Neuronal stem cell (in vitro differentiated cells): ENCODE measurements at regions not wholly inside any gene's neighbourhood (a gene's known extent, or its start where the extent isn't known, plus 50 kb on each side); places are given as distances from the start of the nearest gene placed in this dataset.

Source experiments
- DNase-seq: peaks from one replicate; pipeline ENCODE4 v3.0.0-alpha.2; 2013; ENCODE audit warnings: low spot score
- H2AFZ ChIP-seq: one replicate; pipeline ENCODE4 v1.6.1; 2013; ENCODE audit warnings: mild to moderate bottlenecking, low read length, inconsistent platforms
- H2AK5ac ChIP-seq: 2 replicates; pipeline ENCODE4 v1.6.1; 2013; ENCODE audit warnings: low read depth, mild to moderate bottlenecking, inconsistent platforms, low read length, moderate library complexity, mixed read lengths
- H2BK120ac ChIP-seq: 2 replicates; pipeline ENCODE4 v1.6.1; 2013; ENCODE audit warnings: low read depth, mild to moderate bottlenecking, inconsistent platforms, low read length, moderate library complexity, mixed read lengths
- H2BK12ac ChIP-seq: one replicate; pipeline ENCODE4 v1.6.1; 2013; ENCODE audit warnings: low read length, inconsistent platforms
- H2BK15ac ChIP-seq: 2 replicates; pipeline ENCODE4 v1.6.1; 2013; ENCODE audit warnings: mild to moderate bottlenecking, low read length, inconsistent platforms, mixed read lengths
- H2BK5ac ChIP-seq: one replicate; pipeline ENCODE4 v1.6.1; 2013; ENCODE audit warnings: inconsistent platforms, mild to moderate bottlenecking, low read length, moderate library complexity
- H3K14ac ChIP-seq: one replicate; pipeline ENCODE4 v1.6.1; 2013; ENCODE audit warnings: low read length, inconsistent platforms
- H3K18ac ChIP-seq: 2 replicates; pipeline ENCODE4 v1.6.1; 2013; ENCODE audit warnings: low read length, inconsistent platforms
- H3K23ac ChIP-seq: 2 replicates; pipeline ENCODE4 v1.6.1; 2013; ENCODE audit warnings: low read depth, mild to moderate bottlenecking, mixed read lengths, low read length, inconsistent platforms; ENCODE audit not compliant: poor library complexity
- H3K27ac ChIP-seq: replicated peaks from 3 replicates; pipeline ENCODE4 v1.5.1; 2013; ENCODE audit warnings: low read length, inconsistent platforms
- H3K27me3 ChIP-seq, 3 experiments: 2 replicates each; pipeline ENCODE4 v1.6.1; 2013; ENCODE audit warnings: low read length in 3 of 3, mild to moderate bottlenecking in 2 of 3, inconsistent platforms in 1 of 3, low read depth in 1 of 3, mixed read lengths in 1 of 3, moderate library complexity in 1 of 3; ENCODE audit not compliant: control insufficient read depth in 3 of 3, insufficient read depth in 3 of 3
- H3K36me3 ChIP-seq, 2 donors: replicated peaks in 1 of 2; 2 replicates each; pipeline ENCODE4 v1.6.1; 2013; ENCODE audit warnings: low read length in 2 of 2; ENCODE audit not compliant: control insufficient read depth in 2 of 2, insufficient read depth in 2 of 2
- H3K4ac ChIP-seq: 2 replicates; pipeline ENCODE4 v1.6.1; 2013; ENCODE audit warnings: inconsistent platforms, mild to moderate bottlenecking, low read length, moderate library complexity
- H3K4me1 ChIP-seq, 2 donors: 1 replicate in 1 of 2; 2 replicates in 1 of 2; pipeline ENCODE4 v1.6.1; 2013; ENCODE audit warnings: low read length in 2 of 2, low read depth in 1 of 2; ENCODE audit not compliant: control insufficient read depth in 2 of 2, insufficient read depth in 1 of 2
- H3K4me2 ChIP-seq: one replicate; pipeline ENCODE4 v1.6.1; 2013; ENCODE audit warnings: mild to moderate bottlenecking, low read length, inconsistent platforms; ENCODE audit not compliant: insufficient read depth, poor library complexity, severe bottlenecking
- H3K4me3 ChIP-seq, 2 donors: 2 replicates each; pipeline ENCODE4 v1.5.1; 2013; ENCODE audit warnings: low read length in 2 of 2, mild to moderate bottlenecking in 2 of 2, inconsistent platforms in 1 of 2, moderate library complexity in 1 of 2
- H3K79me1 ChIP-seq: one replicate; pipeline ENCODE4 v1.6.1; 2013; ENCODE audit warnings: low read depth, mild to moderate bottlenecking, inconsistent platforms, low read length, moderate library complexity
- H3K9ac ChIP-seq: one replicate; pipeline ENCODE4 v1.6.1; 2013; ENCODE audit warnings: mild to moderate bottlenecking, low read depth, low read length, inconsistent platforms; ENCODE audit not compliant: poor library complexity
- H3K9me3 ChIP-seq, 2 donors: replicated peaks in 1 of 2; 2 replicates each; pipeline versions ENCODE3 to v1.6.1; 2013; ENCODE audit warnings: low read length in 2 of 2, mild to moderate bottlenecking in 2 of 2, inconsistent platforms in 1 of 2, low read depth in 1 of 2, mixed read lengths in 1 of 2, moderate library complexity in 1 of 2; ENCODE audit not compliant: control insufficient read depth in 2 of 2, insufficient read depth in 1 of 2
- H4K8ac ChIP-seq: one replicate; pipeline ENCODE4 v1.6.1; 2013; ENCODE audit warnings: low read depth, mild to moderate bottlenecking, inconsistent platforms, low read length, moderate library complexity
- H4K91ac ChIP-seq: one replicate; pipeline ENCODE4 v1.6.1; 2013; ENCODE audit warnings: low read length, low read depth, mild to moderate bottlenecking, inconsistent platforms; ENCODE audit not compliant: poor library complexity
- WGBS, 2 donors: extraction: QIAGEN DNeasy Blood & Tissue Kit; methylation state at CpG; one replicate each; pipeline ENCODE4 v1.1.7; 2013; ENCODE audit warnings: missing lambda C conversion rate in 2 of 2, mixed read lengths in 1 of 2; ENCODE audit not compliant: insufficient read length in 2 of 2, insufficient replicate concordance in 1 of 2; ENCODE audit errors: extremely low coverage in 2 of 2; 5-methylcytosine and 5-hydroxymethylcytosine counted together

GRCh38 chr3:164179110-164179774 is 899.1 kb downstream of the SI start:
- no peaks in the 10 kb centered on the region for H3K36me3 ChIP-seq
- H3K14ac ChIP-seq: no peak overlapping the region
- H2BK12ac ChIP-seq: no peak overlapping the region
- H3K4me3 ChIP-seq: no peak overlapping the region
- no peak overlapping the region for H2BK5ac ChIP-seq
- H3K4me1 ChIP-seq: no peaks in the 10 kb centered on the region
- no peak overlapping the region for H3K27ac ChIP-seq
- no peak overlapping the region for H2AK5ac ChIP-seq
- H3K4me2 ChIP-seq: no peak overlapping the region
- DNase-seq: no peak
- H2BK15ac ChIP-seq: no peak overlapping the region
- no peaks in the 10 kb centered on the region for H3K79me1 ChIP-seq
- no peak overlapping the region for H3K9ac ChIP-seq
- H3K4ac ChIP-seq: no peak overlapping the region
- no peak overlapping the region for H4K8ac ChIP-seq
- H2AFZ ChIP-seq: no peak overlapping the region
- no peak overlapping the region for H2BK120ac ChIP-seq
- H3K23ac ChIP-seq: no peak overlapping the region
- peaks cover 0 to 2% of the 10 kb centered on the region in 2 donors for H3K9me3 ChIP-seq
- H3K18ac ChIP-seq: no peak overlapping the region
- no peaks in the 10 kb centered on the region for H3K27me3 ChIP-seq
- no peak overlapping the region for H4K91ac ChIP-seq
- no CpG with 5 or more reads among the region's 26 CpGs for WGBS, 2 donors

- Histone ChIP-seq H3K36me3 (no peaks in the 10 kb centered on the region), H2BK120ac (no peak overlapping the region), H3K27ac (no peak overlapping the region), H2AK5ac (no peak overlapping the region), H2BK12ac (no peak overlapping the region), H3K14ac (no peak overlapping the region), H3K9ac (no peak overlapping the region), H3K4ac (no peak overlapping the region), H3K4me2 (no peak overlapping the region), H2AFZ (no peak overlapping the region), H3K27me3 (no peaks in the 10 kb centered on the region), H3K23ac (no peak overlapping the region), H3K4me3 (no peak overlapping the region), H3K4me1 (no peaks in the 10 kb centered on the region), H2BK5ac (no peak overlapping the region), H4K8ac (no peak overlapping the region), H3K79me1 (no peaks in the 10 kb centered on the region), H2BK15ac (no peak overlapping the region), H3K18ac (no peak overlapping the region), H4K91ac (no peak overlapping the region), H3K9me3 (no peaks in the 10 kb centered on the region)
- no CpG with 5 or more reads among the region's 1 CpG for WGBS, 2 donors
- DNase-seq: no peak
Measured at GRCh38 chr3:164174059-164174458, 904.2 kb downstream of the SI start.

- Histone ChIP-seq H3K27me3 (no peaks in the 10 kb centered on the region), H3K4me1 (no peaks in the 10 kb centered on the region), H3K27ac (no peak overlapping the region), H4K8ac (no peak overlapping the region), H3K18ac (no peak overlapping the region), H3K9me3 (no peaks in the 10 kb centered on the region), H3K36me3 (no peaks in the 10 kb centered on the region), H3K9ac (no peak overlapping the region), H2BK15ac (no peak overlapping the region), H2BK12ac (no peak overlapping the region), H2BK120ac (no peak overlapping the region), H3K4me2 (no peak overlapping the region), H2AK5ac (no peak overlapping the region), H3K79me1 (no peaks in the 10 kb centered on the region), H3K4me3 (no peak overlapping the region), H3K4ac (no peak overlapping the region), H2BK5ac (no peak overlapping the region), H4K91ac (no peak overlapping the region), H3K23ac (no peak overlapping the region), H3K14ac (no peak overlapping the region), H2AFZ (no peak overlapping the region)
- no CpG with 5 or more reads among the region's 1 CpG for WGBS, 2 donors
- DNase-seq: no peak
Measured at GRCh38 chr3:164155400-164155799, 922.9 kb downstream of the SI start.

GRCh38 chr3:164144824-164145223 is 933.5 kb downstream of the SI start:
- no peak overlapping the region for H2BK15ac ChIP-seq
- H2BK12ac ChIP-seq: no peak overlapping the region
- H3K14ac ChIP-seq: no peak overlapping the region
- no peak overlapping the region for H2BK120ac ChIP-seq
- no peaks in the 10 kb centered on the region for H3K27me3 ChIP-seq
- H4K91ac ChIP-seq: no peak overlapping the region
- no peak overlapping the region for H2AFZ ChIP-seq
- no peak overlapping the region for H3K18ac ChIP-seq
- no peak overlapping the region for H3K27ac ChIP-seq
- H3K36me3 ChIP-seq: no peaks in the 10 kb centered on the region
- no peak overlapping the region for H3K23ac ChIP-seq
- no peak overlapping the region for H2BK5ac ChIP-seq
- H3K4ac ChIP-seq: no peak overlapping the region
- H3K9me3 ChIP-seq: peaks cover 3 to 14% of the 10 kb centered on the region in 2 donors
- no peak overlapping the region for H3K9ac ChIP-seq
- H3K4me3 ChIP-seq: no peak overlapping the region
- no peak overlapping the region for H4K8ac ChIP-seq
- H2AK5ac ChIP-seq: no peak overlapping the region
- WGBS, 2 donors: no CpG with 5 or more reads among the region's 2 CpGs
- H3K79me1 ChIP-seq: no peaks in the 10 kb centered on the region
- no peak for DNase-seq
- H3K4me2 ChIP-seq: no peak overlapping the region
- no peaks in the 10 kb centered on the region for H3K4me1 ChIP-seq
